CD14-positive monocyte (primary cell): ENCODE measurements at regions not wholly inside any gene's neighbourhood (a gene's known extent, or its start where the extent isn't known, plus 50 kb on each side); places are given as distances from the start of the nearest gene placed in this dataset.

Experiments
- DNase-seq, 3 donors: peaks; one replicate each; pipeline ENCODE4 v3.0.0-alpha.2; 2011 to 2022
- H2AFZ ChIP-seq: 2 replicates; pipeline ENCODE4 v1.6.0; 2012; ENCODE audit warnings: mild to moderate bottlenecking, low read depth, low read length, inconsistent platforms; ENCODE audit not compliant: insufficient read depth, poor library complexity, severe bottlenecking
- H3K27ac ChIP-seq, 2 donors: 1 replicate in 1 of 2; 2 replicates in 1 of 2; pipeline ENCODE4 v1.5.1; 2012 to 2013; ENCODE audit warnings: low read length in 2 of 2, control low read depth in 1 of 2, inconsistent platforms in 1 of 2, low read depth in 1 of 2, mild to moderate bottlenecking in 1 of 2
- H3K27me3 ChIP-seq, 2 donors: one replicate each; pipeline versions ENCODE4 v1.6.0 to v1.6.1; 2011 to 2013; ENCODE audit warnings: low read length in 2 of 2; ENCODE audit not compliant: control insufficient read depth in 2 of 2, insufficient read depth in 2 of 2
- H3K36me3 ChIP-seq, 2 donors: replicated peaks in 1 of 2; 1 replicate in 1 of 2; 2 replicates in 1 of 2; pipeline versions ENCODE4 v1.5.1 to v1.6.1; 2012 to 2013; ENCODE audit warnings: low read length in 2 of 2, control low read depth in 1 of 2, inconsistent platforms in 1 of 2, mild to moderate bottlenecking in 1 of 2; ENCODE audit not compliant: insufficient read depth in 2 of 2, control insufficient read depth in 1 of 2
- H3K4me1 ChIP-seq, 2 donors: 1 replicate in 1 of 2; 2 replicates in 1 of 2; pipeline versions ENCODE4 v1.5.1 to v1.6.1; 2012 to 2013; ENCODE audit warnings: low read length in 2 of 2, control low read depth in 1 of 2, inconsistent platforms in 1 of 2, mild to moderate bottlenecking in 1 of 2, moderate library complexity in 1 of 2; ENCODE audit not compliant: insufficient read depth in 2 of 2, control insufficient read depth in 1 of 2
- H3K4me2 ChIP-seq: replicated peaks from 2 replicates; pipeline ENCODE3; 2012; ENCODE audit warnings: low read length, moderate library complexity, mild to moderate bottlenecking; ENCODE audit not compliant: poor library complexity, severe bottlenecking; ENCODE audit errors: extremely low read depth
- H3K4me3 ChIP-seq, 3 experiments: fragments of 200-600 bp in 1 of 3; sonication (generic) in 1 of 3; replicated peaks in 1 of 3; 1 replicate in 2 of 3; 2 replicates in 1 of 3; pipeline ENCODE4 v1.5.1; 2011 to 2013; ENCODE audit warnings: low read length in 3 of 3, mild to moderate bottlenecking in 3 of 3, control low read depth in 2 of 3, low read depth in 2 of 3, inconsistent platforms in 1 of 3, moderate library complexity in 1 of 3
- H3K79me2 ChIP-seq: 2 replicates; pipeline ENCODE4 v1.6.0; 2012; ENCODE audit warnings: mild to moderate bottlenecking, control low read depth, inconsistent platforms, low read length, moderate library complexity; ENCODE audit not compliant: insufficient read depth
- H3K9ac ChIP-seq: 2 replicates; pipeline ENCODE4 v1.6.0; 2017; ENCODE audit warnings: low read length, mild to moderate bottlenecking; ENCODE audit not compliant: insufficient read depth, poor library complexity, severe bottlenecking
- H3K9me3 ChIP-seq, 2 donors: replicated peaks in 1 of 2; 1 replicate in 1 of 2; 2 replicates in 1 of 2; pipeline versions ENCODE4 v1.5.1 to v1.6.1; 2012 to 2013; ENCODE audit warnings: low read length in 2 of 2, control low read depth in 1 of 2; ENCODE audit not compliant: control insufficient read depth in 1 of 2, insufficient read depth in 1 of 2
- H4K20me1 ChIP-seq: 2 replicates; pipeline ENCODE4 v1.6.0; 2012; ENCODE audit warnings: mild to moderate bottlenecking, low read length, control low read depth, moderate library complexity; ENCODE audit not compliant: insufficient read depth
- H3K27ac Mint-ChIP-seq, 7 donors: one replicate each; pipeline ENCODE4 v1.8.0; 2020; ENCODE audit warnings: mild to moderate bottlenecking in 7 of 7, mixed read lengths in 7 of 7, moderate library complexity in 6 of 7, inconsistent platforms in 2 of 7
- H3K27me3 Mint-ChIP-seq, 3 donors: one replicate each; pipeline ENCODE4 v1.8.0; 2021 to 2022; ENCODE audit warnings: low read depth in 3 of 3, mild to moderate bottlenecking in 3 of 3, mixed read lengths in 3 of 3, moderate library complexity in 3 of 3, inconsistent platforms in 1 of 3
- H3K36me3 Mint-ChIP-seq, 2 donors: one replicate each; pipeline ENCODE4 v1.8.0; 2020; ENCODE audit warnings: mixed read lengths in 2 of 2, inconsistent platforms in 1 of 2, mild to moderate bottlenecking in 1 of 2
- H3K4me1 Mint-ChIP-seq: one replicate; pipeline ENCODE4 v1.8.0; 2020; ENCODE audit warnings: mild to moderate bottlenecking, mixed read lengths
- H3K4me3 Mint-ChIP-seq, 2 donors: one replicate each; pipeline ENCODE4 v1.8.0; 2020; ENCODE audit warnings: mild to moderate bottlenecking in 2 of 2, mixed read lengths in 2 of 2, moderate library complexity in 1 of 2
- H3K9me3 Mint-ChIP-seq, 7 donors: one replicate each; pipeline ENCODE4 v1.8.0; 2020 to 2022; ENCODE audit warnings: mixed read lengths in 7 of 7, mild to moderate bottlenecking in 6 of 7, moderate library complexity in 6 of 7, inconsistent platforms in 2 of 7
- WGBS: methylation state at CpG from one replicate; pipeline ENCODE4 v1.1.5; 2013; ENCODE audit warnings: missing lambda C conversion rate; ENCODE audit not compliant: insufficient coverage; 5-methylcytosine and 5-hydroxymethylcytosine counted together
- intact Hi-C, 2 donors: fragments of 100-400 bp; cut with micrococcal nuclease; formaldehyde crosslinking; loops; one replicate each; pipeline versions ENCODE4 v1.15.0 to v1.15.1; 2023
- TF ChIP-seq, protein P1 (sequence below): fragments of 200-600 bp; IDR thresholded peaks from one replicate; pipeline ENCODE4 v1.8.0; 2022; ENCODE audit warnings: antibody characterized with exemption, mild to moderate bottlenecking

- TF ChIP-seq, protein P1, sequence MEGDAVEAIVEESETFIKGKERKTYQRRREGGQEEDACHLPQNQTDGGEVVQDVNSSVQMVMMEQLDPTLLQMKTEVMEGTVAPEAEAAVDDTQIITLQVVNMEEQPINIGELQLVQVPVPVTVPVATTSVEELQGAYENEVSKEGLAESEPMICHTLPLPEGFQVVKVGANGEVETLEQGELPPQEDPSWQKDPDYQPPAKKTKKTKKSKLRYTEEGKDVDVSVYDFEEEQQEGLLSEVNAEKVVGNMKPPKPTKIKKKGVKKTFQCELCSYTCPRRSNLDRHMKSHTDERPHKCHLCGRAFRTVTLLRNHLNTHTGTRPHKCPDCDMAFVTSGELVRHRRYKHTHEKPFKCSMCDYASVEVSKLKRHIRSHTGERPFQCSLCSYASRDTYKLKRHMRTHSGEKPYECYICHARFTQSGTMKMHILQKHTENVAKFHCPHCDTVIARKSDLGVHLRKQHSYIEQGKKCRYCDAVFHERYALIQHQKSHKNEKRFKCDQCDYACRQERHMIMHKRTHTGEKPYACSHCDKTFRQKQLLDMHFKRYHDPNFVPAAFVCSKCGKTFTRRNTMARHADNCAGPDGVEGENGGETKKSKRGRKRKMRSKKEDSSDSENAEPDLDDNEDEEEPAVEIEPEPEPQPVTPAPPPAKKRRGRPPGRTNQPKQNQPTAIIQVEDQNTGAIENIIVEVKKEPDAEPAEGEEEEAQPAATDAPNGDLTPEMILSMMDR = no peak
- intact Hi-C loops = no loop called here
- H3K36me3 Mint-ChIP-seq = peaks cover 15 to 41% of the 10 kb centered on the region in 2 donors
- H3K27ac Mint-ChIP-seq = no peak overlapping the region
- H3K9ac ChIP-seq = no peak overlapping the region
- no peaks in the 10 kb centered on the region for H4K20me1 ChIP-seq
- H3K79me2 ChIP-seq = no peaks in the 10 kb centered on the region
- H3K9me3 Mint-ChIP-seq = peaks cover 18 to 41% (median 32%) of the 10 kb centered on the region in 7 donors
- H3K4me2 ChIP-seq = no peak overlapping the region
- H3K4me1 ChIP-seq = no peaks in the 10 kb centered on the region
- no peak overlapping the region for H2AFZ ChIP-seq
- peaks cover 13 to 22% of the 10 kb centered on the region in 2 donors for H3K9me3 ChIP-seq
- no peak overlapping the region for H3K4me3 ChIP-seq
- WGBS = no CpG with 5 or more reads among the region's 1 CpG
- H3K27ac ChIP-seq = no peak overlapping the region
- no peak for DNase-seq
- H3K4me1 Mint-ChIP-seq = no peaks in the 10 kb centered on the region
- H3K36me3 ChIP-seq = peaks cover 0 to 11% of the 10 kb centered on the region in 2 donors
- H3K4me3 Mint-ChIP-seq = no peak overlapping the region
- peaks cover 0 to 1% (median 0%) of the 10 kb centered on the region in 3 donors for H3K27me3 Mint-ChIP-seq
- H3K27me3 ChIP-seq = no peaks in the 10 kb centered on the region
These were observed 269.4 kb upstream of the POU5F2 start for GRCh38 chr5:94010814-94011213.

DNA sequence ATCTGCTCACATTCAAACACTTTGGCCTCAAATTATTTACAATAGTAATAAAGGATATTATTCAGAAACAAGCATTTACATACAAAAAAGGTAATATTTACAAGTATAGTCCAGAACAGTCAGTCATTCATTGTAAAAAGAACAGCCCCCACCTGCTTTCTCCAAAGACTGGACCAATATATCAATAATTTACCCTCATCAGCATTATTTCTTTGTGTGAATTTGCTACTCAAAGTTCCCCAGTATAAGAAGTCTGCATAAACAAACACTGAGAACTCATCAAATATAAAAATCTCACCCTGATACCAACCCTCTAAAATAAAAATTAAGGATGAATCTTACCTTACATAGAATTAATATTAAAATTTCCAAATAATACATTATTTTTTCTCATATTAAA is 267.8 kb upstream of the POU5F2 start:
- intact Hi-C loops = no loop called here
- no peak overlapping the region for H3K4me3 Mint-ChIP-seq

More for the DNA sequence above, 267.8 kb upstream of the POU5F2 start:
- H3K27ac Mint-ChIP-seq = no peak overlapping the region
- H2AFZ ChIP-seq = no peak overlapping the region
- no peak overlapping the region for H3K4me2 ChIP-seq
- H3K4me1 Mint-ChIP-seq = no peaks in the 10 kb centered on the region
- H4K20me1 ChIP-seq = no peaks in the 10 kb centered on the region
- no peak overlapping the region for H3K4me3 ChIP-seq
- no peak overlapping the region for H3K9ac ChIP-seq
- peaks cover 0 to 1% (median 0%) of the 10 kb centered on the region in 3 donors for H3K27me3 Mint-ChIP-seq
- H3K9me3 ChIP-seq = peaks cover 6 to 17% of the 10 kb centered on the region in 2 donors
- no peaks in the 10 kb centered on the region for H3K4me1 ChIP-seq
- TF ChIP-seq, protein P1 = no peak
- peaks cover 8 to 32% (median 23%) of the 10 kb centered on the region in 7 donors for H3K9me3 Mint-ChIP-seq
- H3K27ac ChIP-seq = no peak overlapping the region
- no peaks in the 10 kb centered on the region for H3K79me2 ChIP-seq
- no peak for DNase-seq
- H3K36me3 Mint-ChIP-seq = peaks cover 9 to 34% of the 10 kb centered on the region in 2 donors
- H3K36me3 ChIP-seq = peaks cover 0 to 11% of the 10 kb centered on the region in 2 donors
- H3K27me3 ChIP-seq = no peaks in the 10 kb centered on the region
